NCI-H1105 (cell line): ENCODE measurements at regions not wholly inside any gene's neighbourhood (a gene's known extent, or its start where the extent isn't known, plus 50 kb on each side); places are given as distances from the start of the nearest gene placed in this dataset.
"Not testable (repeated sequence)": the region's sequence is repeated elsewhere in the genome, so short reads cannot be mapped to it uniquely, and the experiment has no call there.

Experiments
- DNase-seq: peaks from one replicate; lab custom pipeline; 2025; lab: John Stamatoyannopoulos, UW

GRCh38 chr16:66054095-66054494 lies 312.4 kb upstream of the CDH5 start:
- no peak for DNase-seq

- DNase-seq, result no peak
Observed at GRCh38 chr16:66052745-66053144, 313.7 kb upstream of the CDH5 start.

- DNase-seq, result no peak
Observed at GRCh38 chr16:66050991-66051390, 315.5 kb upstream of the CDH5 start.

DNA sequence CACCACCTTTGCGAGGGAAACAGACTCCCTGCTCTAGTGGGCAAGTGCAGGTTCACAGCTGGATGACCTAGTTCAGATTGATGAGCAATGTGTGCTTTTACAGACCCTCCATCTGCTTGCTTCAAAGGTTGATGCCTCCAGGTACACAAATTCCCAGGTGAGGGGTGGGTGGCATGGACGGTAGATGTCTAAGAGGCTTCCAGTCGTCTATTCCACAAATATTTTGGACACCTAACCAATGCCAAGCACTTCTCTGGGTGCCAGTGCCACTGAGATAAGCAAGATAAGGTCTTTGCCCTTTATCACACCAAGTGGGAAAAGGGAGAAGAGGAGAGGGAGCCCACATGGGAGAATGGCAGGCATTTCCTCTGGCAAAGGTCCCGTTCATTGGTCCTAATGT lies 316.6 kb upstream of the CDH5 start:
- no peak for DNase-seq

DNA sequence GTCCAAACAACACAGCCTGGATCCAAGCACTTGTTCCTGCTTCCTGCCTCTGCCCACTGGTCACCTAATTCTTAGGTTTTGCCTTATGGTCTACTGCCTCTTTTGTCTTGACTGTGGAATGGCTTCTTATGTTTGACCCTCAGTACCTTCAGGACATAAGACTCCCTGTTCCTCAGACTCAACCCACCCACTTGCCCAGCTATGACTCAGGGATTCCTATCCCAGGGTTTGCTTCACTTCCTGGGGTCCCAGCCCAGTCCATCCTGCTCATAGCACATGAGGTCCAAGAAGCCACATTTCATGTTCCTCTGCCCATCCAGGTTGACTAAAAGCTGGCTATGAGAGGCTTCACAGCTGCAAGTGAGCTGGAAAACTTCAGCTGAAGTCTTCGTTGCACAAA lies 320.9 kb upstream of the CDH5 start:
- DNase-seq, result no peak

DNA sequence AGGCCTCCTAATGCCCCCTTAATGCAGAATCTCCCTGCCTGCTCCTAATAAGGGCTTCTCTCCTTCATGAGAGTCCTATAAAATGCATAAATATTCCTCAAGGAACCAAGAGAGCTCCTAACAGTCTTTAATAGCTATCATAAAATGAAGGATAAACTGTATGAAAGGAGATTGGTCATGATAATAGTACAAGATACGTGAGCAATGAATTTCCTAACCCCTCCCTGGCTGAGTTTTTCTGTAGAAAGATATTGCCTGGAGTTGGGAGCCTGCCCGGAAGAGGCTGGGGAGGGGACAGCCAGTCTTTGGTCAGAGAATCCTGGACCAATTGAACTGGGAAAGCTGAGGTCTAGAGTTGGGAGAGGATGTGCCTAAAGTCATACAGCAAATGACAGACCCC lies 321.9 kb upstream of the CDH5 start:
- no peak for DNase-seq

GRCh38 chr16:66044089-66044488 lies 322.4 kb upstream of the CDH5 start:
- DNase-seq, result no peak

- DNase-seq, result no peak
Observed at GRCh38 chr16:66043326-66043725, 323.2 kb upstream of the CDH5 start.

GRCh38 chr16:66042341-66042740 lies 324.1 kb upstream of the CDH5 start:
- DNase-seq, result no peak

DNA sequence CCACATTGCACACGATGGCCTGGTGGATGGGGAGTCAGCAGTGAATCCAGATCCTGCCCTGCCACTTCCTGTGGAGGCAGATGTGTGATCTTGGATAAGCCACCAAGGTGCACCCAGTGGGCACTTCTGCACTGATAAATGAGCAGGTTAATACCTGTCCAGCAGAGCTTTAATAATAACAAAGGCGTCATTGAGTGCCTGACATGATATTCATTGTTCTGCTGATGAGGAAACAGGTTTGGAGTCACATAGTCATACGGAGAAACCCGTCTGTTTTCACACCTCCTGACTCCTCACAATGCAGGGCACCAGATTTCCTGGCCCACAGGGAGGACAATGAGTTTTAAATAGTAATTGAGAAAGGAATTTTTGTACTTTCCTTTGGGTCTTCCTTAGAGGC lies 324.6 kb upstream of the CDH5 start:
- no peak for DNase-seq

GRCh38 chr16:66039793-66040192 lies 326.7 kb upstream of the CDH5 start:
- DNase-seq, result no peak

- DNase-seq, result no peak
Observed at GRCh38 chr16:66036793-66037715, 329.4 kb upstream of the CDH5 start.

DNA sequence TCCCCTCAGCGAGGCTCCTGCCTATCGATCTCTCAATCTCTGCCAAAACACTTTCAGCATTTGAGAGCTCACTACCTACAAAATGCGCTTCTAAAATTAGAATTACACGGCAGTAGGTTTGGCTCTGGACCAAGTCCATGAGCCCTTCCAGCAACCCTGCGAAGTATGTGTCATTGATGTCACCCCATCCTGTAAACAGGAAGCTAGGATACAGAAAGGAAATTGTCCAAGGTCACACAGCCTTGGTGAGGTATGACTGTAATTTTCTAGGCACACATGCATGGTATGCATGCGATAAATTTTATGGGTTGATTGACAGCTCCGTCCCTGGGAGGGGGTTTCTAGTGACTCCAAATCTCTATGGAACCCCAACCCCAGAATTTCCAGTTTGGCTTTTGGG lies 330.3 kb upstream of the CDH5 start:
- no peak for DNase-seq

GRCh38 chr16:66035096-66035495 lies 331.4 kb upstream of the CDH5 start:
- DNase-seq, result no peak

GRCh38 chr16:66032841-66033240 lies 333.6 kb upstream of the CDH5 start:
- DNase-seq, result no peak

DNA sequence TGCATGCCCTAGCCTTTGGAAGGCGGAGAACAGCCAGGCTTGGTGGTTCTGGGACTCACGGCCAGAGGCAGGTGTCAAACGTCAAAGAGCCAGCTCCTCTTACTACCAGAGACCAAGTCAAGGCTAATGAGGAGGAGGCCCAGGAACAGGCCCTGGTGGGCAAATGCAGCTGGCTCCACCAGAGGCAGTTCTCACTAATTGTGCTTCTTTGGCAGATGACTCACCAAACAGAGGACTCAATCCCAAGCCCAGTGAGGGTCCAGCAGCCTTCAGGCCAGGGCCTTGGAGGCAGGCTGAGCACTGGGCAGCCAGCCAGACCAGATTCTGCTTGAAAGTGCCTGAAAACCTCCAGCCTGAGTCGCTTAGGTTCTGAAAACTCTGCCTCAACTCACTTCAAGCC lies 336.5 kb upstream of the CDH5 start:
- no peak for DNase-seq

DNA sequence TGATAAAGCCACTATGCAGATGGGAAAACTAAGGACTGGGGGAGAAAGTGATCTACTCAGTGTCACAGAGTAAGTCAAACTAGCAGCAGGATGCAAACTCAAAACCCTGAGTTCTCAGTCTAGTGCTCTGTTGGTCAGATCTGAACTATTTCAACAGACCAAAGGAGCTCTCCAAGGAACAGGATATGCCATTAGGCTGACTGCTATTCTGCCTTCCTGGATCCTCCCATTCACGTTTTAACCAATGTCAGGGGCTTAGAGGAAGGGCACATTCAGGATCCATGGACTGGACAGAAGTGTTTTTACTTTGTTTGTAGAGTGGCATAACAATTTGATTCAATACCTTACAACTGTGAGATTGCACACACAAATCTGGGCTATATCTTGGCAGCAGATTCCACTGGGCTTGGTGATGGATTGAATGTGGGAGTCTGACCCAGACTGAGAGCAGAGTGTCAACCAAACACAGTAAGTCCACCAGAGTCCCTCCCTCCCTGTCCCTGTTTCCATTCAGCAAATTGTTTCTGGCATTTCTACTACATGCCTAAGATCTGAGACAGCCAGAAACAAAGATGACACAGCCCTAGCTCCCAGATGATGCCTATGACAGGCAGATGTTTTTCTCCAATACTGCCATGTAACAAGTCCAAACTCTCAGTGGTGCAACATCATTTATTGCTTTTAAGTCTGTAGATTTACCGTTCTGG lies 337.8 kb upstream of the CDH5 start:
- DNase-seq, result no peak

GRCh38 chr16:66026787-66027330 lies 339.6 kb upstream of the CDH5 start:
- DNase-seq, result no peak

GRCh38 chr16:66026211-66026610 lies 340.3 kb upstream of the CDH5 start:
- DNase-seq, result no peak

GRCh38 chr16:66025751-66026150 lies 340.7 kb upstream of the CDH5 start:
- DNase-seq, result no peak

DNA sequence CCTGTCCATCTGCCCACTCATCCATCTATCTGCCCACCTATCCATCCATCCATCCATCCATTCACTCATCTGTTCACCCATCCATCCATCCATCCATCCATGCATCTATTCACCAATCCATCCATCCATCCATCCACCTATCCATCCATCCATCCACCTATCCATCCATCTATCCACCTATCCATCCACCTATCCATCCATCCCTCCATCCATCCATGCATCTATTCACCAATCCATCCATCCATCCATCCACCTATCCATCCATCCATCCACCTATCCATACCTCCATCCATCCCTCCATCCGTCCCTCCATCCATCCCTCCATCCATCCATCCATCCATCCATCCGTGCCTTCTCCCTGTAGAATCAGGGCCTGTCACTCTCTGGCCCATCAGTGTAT lies 341.9 kb upstream of the CDH5 start:
- not testable (repeated sequence) for DNase-seq

GRCh38 chr16:66023481-66023880 lies 343.0 kb upstream of the CDH5 start:
- no peak for DNase-seq

- DNase-seq, result no peak
Observed at GRCh38 chr16:66020642-66021041, 345.8 kb upstream of the CDH5 start.
